Neural progenitor cell (in vitro differentiated cells): ENCODE measurements at regions not wholly inside any gene's neighbourhood (a gene's known extent, or its start where the extent isn't known, plus 50 kb on each side); places are given as distances from the start of the nearest gene placed in this dataset.
"Not testable (repeated sequence)": the region's sequence is repeated elsewhere in the genome, so short reads cannot be mapped to it uniquely, and the experiment has no call there.

Experiments used
- DNase-seq: peaks from one replicate; pipeline ENCODE4 v3.0.0-alpha.2; 2016; ENCODE audit warnings: low spot score
- H2AFZ ChIP-seq: fragments of 200-600 bp; sonication (generic); replicated peaks from 2 replicates; pipeline ENCODE4 v1.6.1; 2016; ENCODE audit warnings: antibody characterized with exemption
- H3F3A ChIP-seq: fragments of 200-600 bp; sonication (generic); 2 replicates; pipeline ENCODE4 v1.6.1; 2016; ENCODE audit warnings: antibody characterized with exemption, low read depth
- H3K27ac ChIP-seq: fragments of 200-600 bp; sonication (generic); 2 replicates; pipeline ENCODE4 v1.5.1; 2016; ENCODE audit warnings: mild to moderate bottlenecking
- H3K27me3 ChIP-seq: fragments of 200-600 bp; sonication (generic); 2 replicates; pipeline ENCODE4 v1.6.1; 2016; ENCODE audit warnings: mild to moderate bottlenecking, moderate library complexity
- H3K36me3 ChIP-seq: fragments of 200-600 bp; sonication (generic); 2 replicates; pipeline ENCODE4 v1.5.1; 2016
- H3K4me1 ChIP-seq: fragments of 200-600 bp; sonication (generic); 2 replicates; pipeline ENCODE4 v1.6.1; 2016; ENCODE audit warnings: mixed run types
- H3K4me2 ChIP-seq: fragments of 200-600 bp; sonication (generic); 2 replicates; pipeline ENCODE4 v1.6.1; 2016
- H3K4me3 ChIP-seq: fragments of 200-600 bp; sonication (generic); 2 replicates; pipeline ENCODE4 v1.5.1; 2016
- H3K79me2 ChIP-seq: fragments of 200-600 bp; sonication (generic); 2 replicates; pipeline ENCODE4 v1.6.1; 2016; ENCODE audit warnings: low read depth
- H3K9ac ChIP-seq: fragments of 200-600 bp; sonication (generic); 2 replicates; pipeline ENCODE4 v1.6.1; 2016
- H3K9me3 ChIP-seq: fragments of 200-600 bp; sonication (generic); 2 replicates; pipeline ENCODE4 v1.5.1; 2016; ENCODE audit warnings: low read depth
- H4K20me1 ChIP-seq: fragments of 200-600 bp; sonication (generic); 2 replicates; pipeline ENCODE4 v1.6.1; 2016; ENCODE audit warnings: low read depth
- H3K27ac Mint-ChIP-seq: 3 replicates; pipeline ENCODE4 v1.8.0; 2021; ENCODE audit warnings: mixed read lengths
- H3K27me3 Mint-ChIP-seq: 2 replicates; pipeline ENCODE4 v1.8.0; 2022; ENCODE audit warnings: low read depth, mild to moderate bottlenecking, inconsistent platforms, moderate library complexity, mixed read lengths; ENCODE audit not compliant: insufficient read depth
- H3K36me3 Mint-ChIP-seq: 3 replicates; pipeline ENCODE4 v1.8.0; 2021; ENCODE audit warnings: mixed read lengths
- H3K4me1 Mint-ChIP-seq: 3 replicates; pipeline ENCODE4 v1.8.0; 2021; ENCODE audit warnings: mixed read lengths
- H3K4me3 Mint-ChIP-seq: 3 replicates; pipeline ENCODE4 v1.8.0; 2021; ENCODE audit warnings: mild to moderate bottlenecking, moderate library complexity, mixed read lengths
- H3K9me3 Mint-ChIP-seq: 3 replicates; pipeline ENCODE4 v1.8.0; 2020; ENCODE audit warnings: mixed read lengths
- EZH2 ChIP-seq: fragments of 200-600 bp; sonication (generic); IDR thresholded peaks from 2 replicates; pipeline ENCODE4 v1.6.1; 2017; ENCODE audit warnings: antibody characterized with exemption, mild to moderate bottlenecking, moderate library complexity
- EZH2phosphoT487 ChIP-seq: fragments of 200-600 bp; sonication (generic); IDR thresholded peaks from 2 replicates; pipeline ENCODE4 v1.6.1; 2017; ENCODE audit warnings: antibody characterized with exemption
- TF ChIP-seq, protein P1 (sequence below): fragments of 200-600 bp; sonication (generic); IDR thresholded peaks from 2 replicates; pipeline ENCODE4 v1.5.1; 2017; ENCODE audit warnings: antibody characterized with exemption, mild to moderate bottlenecking

DNA sequence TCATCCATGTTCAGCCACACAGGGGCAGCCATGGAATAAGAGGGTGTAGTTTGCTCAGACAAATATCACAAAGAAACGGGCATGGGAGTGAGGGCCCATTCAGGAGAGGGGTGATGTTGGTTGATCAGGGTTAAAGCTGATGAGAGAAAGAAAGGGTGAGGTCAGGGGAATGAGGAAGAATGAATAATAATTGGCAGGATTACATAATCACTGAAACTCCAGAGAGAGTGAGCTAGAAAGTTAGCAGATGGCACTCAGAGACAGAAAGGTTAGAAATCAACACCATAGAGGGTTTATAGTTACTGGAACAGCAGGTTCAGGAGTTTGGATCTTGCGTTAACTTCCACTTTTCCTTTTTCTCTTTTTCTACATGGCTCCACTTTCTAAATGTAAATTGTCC is 113.9 kb downstream of the TAF11L14 start:
- no peak overlapping the region for H3K27ac ChIP-seq
- Mint-ChIP-seq H3K36me3 (no peaks in the 10 kb centered on the region), H3K27ac (no peak overlapping the region), H3K4me1 (peaks cover 5% of the 10 kb centered on the region), H3K9me3 (peaks cover 2% of the 10 kb centered on the region), H3K4me3 (no peak overlapping the region), H3K27me3 (no peaks in the 10 kb centered on the region)
- no peaks in the 10 kb centered on the region for H3K79me2 ChIP-seq
- no peaks in the 10 kb centered on the region for H3F3A ChIP-seq
- no peaks in the 10 kb centered on the region for H3K4me1 ChIP-seq
- no peak overlapping the region for H2AFZ ChIP-seq
- H3K4me3 ChIP-seq: no peak overlapping the region
- H3K36me3 ChIP-seq: no peaks in the 10 kb centered on the region
- H3K4me2 ChIP-seq: no peak overlapping the region
- H3K9me3 ChIP-seq: no peaks in the 10 kb centered on the region
- TF ChIP-seq, protein P1, sequence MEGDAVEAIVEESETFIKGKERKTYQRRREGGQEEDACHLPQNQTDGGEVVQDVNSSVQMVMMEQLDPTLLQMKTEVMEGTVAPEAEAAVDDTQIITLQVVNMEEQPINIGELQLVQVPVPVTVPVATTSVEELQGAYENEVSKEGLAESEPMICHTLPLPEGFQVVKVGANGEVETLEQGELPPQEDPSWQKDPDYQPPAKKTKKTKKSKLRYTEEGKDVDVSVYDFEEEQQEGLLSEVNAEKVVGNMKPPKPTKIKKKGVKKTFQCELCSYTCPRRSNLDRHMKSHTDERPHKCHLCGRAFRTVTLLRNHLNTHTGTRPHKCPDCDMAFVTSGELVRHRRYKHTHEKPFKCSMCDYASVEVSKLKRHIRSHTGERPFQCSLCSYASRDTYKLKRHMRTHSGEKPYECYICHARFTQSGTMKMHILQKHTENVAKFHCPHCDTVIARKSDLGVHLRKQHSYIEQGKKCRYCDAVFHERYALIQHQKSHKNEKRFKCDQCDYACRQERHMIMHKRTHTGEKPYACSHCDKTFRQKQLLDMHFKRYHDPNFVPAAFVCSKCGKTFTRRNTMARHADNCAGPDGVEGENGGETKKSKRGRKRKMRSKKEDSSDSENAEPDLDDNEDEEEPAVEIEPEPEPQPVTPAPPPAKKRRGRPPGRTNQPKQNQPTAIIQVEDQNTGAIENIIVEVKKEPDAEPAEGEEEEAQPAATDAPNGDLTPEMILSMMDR: no peak
- TF ChIP-seq EZH2: no peak
- TF ChIP-seq EZH2phosphoT487: no peak
- no peaks in the 10 kb centered on the region for H3K27me3 ChIP-seq
- DNase-seq: no peak
- no peak overlapping the region for H3K9ac ChIP-seq
- H4K20me1 ChIP-seq: no peaks in the 10 kb centered on the region

DNA sequence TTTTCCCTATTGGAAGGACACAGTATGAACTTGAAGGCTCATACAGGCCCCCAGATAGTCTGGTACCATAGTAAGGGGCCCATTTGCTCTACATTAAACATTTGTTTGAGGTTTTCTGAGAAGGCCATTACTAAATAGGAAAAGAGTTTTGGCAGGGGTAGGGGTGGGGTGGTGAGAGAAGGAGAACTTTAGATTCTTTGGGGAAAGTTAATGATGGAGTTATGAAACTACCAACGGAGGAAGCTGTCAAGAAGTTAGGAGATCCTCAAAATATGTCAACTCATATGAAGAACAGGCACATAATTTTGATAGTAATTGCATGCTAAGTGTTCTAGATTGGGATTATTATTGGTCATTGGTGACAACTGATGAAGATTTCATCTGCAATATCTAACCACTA is 114.7 kb downstream of the TAF11L14 start:
- TF ChIP-seq EZH2 (no peak), EZH2phosphoT487 (no peak)
- TF ChIP-seq, protein P1: no peak
- Histone ChIP-seq H2AFZ (no peak overlapping the region), H3K9me3 (no peaks in the 10 kb centered on the region), H3K9ac (no peak overlapping the region), H4K20me1 (no peaks in the 10 kb centered on the region), H3K36me3 (no peaks in the 10 kb centered on the region), H3K4me1 (no peaks in the 10 kb centered on the region), H3K4me2 (no peak overlapping the region), H3K79me2 (no peaks in the 10 kb centered on the region), H3K27ac (no peak overlapping the region), H3K4me3 (no peak overlapping the region), H3K27me3 (no peaks in the 10 kb centered on the region), H3F3A (no peaks in the 10 kb centered on the region)
- H3K4me1 Mint-ChIP-seq: no peaks in the 10 kb centered on the region
- no peak overlapping the region for H3K27ac Mint-ChIP-seq
- no peak for DNase-seq
- H3K27me3 Mint-ChIP-seq: no peaks in the 10 kb centered on the region
- peaks cover 2% of the 10 kb centered on the region for H3K9me3 Mint-ChIP-seq
- no peak overlapping the region for H3K4me3 Mint-ChIP-seq
- H3K36me3 Mint-ChIP-seq: no peaks in the 10 kb centered on the region

DNA sequence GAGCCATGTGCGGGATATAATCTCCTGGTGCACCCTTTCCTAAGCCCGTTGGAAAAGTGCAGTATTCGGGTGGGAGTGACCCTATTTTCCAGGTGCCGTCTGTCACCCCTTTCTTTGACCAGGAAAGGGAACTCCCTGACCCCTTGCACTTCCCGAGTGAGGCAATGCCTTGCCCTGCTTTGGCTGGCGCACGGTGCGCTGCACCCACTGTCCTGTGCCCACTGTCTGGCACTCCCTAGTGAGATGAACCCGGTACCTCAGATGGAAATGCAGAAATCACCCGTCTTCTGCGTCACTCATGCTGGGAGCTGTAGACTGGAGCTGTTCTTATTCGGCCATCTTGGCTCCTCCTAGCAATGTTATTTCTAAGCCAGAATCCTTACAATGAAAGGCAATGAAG is 121.1 kb downstream of the TAF11L14 start:
- not testable (repeated sequence) for H3K79me2 ChIP-seq, H3K4me1 Mint-ChIP-seq, H3K36me3 Mint-ChIP-seq, H3K27ac Mint-ChIP-seq, H3K9ac ChIP-seq, H3K4me2 ChIP-seq, H3K9me3 ChIP-seq, H3K4me1 ChIP-seq, DNase-seq, H4K20me1 ChIP-seq, H2AFZ ChIP-seq, H3K27me3 Mint-ChIP-seq, H3K27me3 ChIP-seq, H3K4me3 Mint-ChIP-seq, H3K27ac ChIP-seq, H3K36me3 ChIP-seq, H3F3A ChIP-seq, H3K4me3 ChIP-seq
- peaks cover 16% of the 10 kb centered on the region for H3K9me3 Mint-ChIP-seq

DNA sequence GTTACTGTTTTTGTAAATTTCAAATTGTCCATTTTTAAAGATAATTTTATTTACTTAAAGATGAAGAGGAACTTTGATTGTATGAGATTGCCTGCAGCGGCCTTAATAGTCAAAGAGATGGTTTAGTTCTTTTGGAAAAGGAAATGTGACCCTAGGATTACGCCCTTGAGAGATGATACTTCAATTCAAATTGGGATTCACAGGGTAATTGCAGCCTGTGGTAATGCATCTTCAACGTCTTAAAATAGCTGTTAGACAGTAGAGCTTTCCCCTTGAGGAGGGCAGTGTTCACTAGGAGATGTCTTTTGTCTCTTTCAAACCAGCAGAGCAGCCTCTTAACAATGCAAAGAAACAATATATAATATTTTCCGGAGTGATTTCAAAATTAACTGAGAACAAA is 127.1 kb downstream of the TAF11L14 start:
- Mint-ChIP-seq H3K9me3 (peaks cover 4% of the 10 kb centered on the region), H3K27me3 (peaks cover 6% of the 10 kb centered on the region), H3K27ac (no peak overlapping the region), H3K4me3 (no peak overlapping the region), H3K36me3 (no peaks in the 10 kb centered on the region), H3K4me1 (no peaks in the 10 kb centered on the region)
- no peak for DNase-seq
- Histone ChIP-seq H3K27ac (no peak overlapping the region), H3F3A (no peaks in the 10 kb centered on the region), H3K27me3 (no peaks in the 10 kb centered on the region), H3K79me2 (no peaks in the 10 kb centered on the region), H3K9ac (no peak overlapping the region), H3K36me3 (no peaks in the 10 kb centered on the region), H4K20me1 (no peaks in the 10 kb centered on the region), H3K4me1 (no peaks in the 10 kb centered on the region), H3K4me3 (no peak overlapping the region), H2AFZ (no peak overlapping the region), H3K9me3 (no peaks in the 10 kb centered on the region), H3K4me2 (no peak overlapping the region)
- TF ChIP-seq, protein P1: no peak
- no peak for TF ChIP-seq EZH2
- no peak for TF ChIP-seq EZH2phosphoT487
